ENCODE measurements at regions not wholly inside any gene's neighbourhood (a gene's known extent, or its start where the extent isn't known, plus 50 kb on each side); places are given as distances from the start of the nearest gene placed in this dataset.

DNA sequence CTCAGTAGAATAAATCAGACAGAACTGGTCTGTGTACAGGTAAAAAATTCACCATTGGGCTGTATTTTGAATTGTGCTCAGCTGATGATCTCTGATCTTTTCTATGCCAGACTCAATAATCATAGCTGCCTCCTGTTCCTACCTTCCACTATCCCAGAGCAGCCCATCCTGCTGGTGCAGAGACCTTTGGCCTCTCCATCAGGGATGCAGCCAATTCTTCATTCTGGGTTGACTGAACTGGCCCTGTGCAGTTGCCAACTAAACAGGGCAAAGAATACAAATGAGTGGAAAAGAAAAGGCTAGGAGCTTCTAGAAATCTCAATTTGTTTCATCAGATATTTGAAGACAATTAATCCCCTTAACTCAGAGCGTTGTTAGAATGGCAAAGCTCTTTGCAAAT, 1781.3 kb upstream of the CELF4 start:
- TF ChIP-seq, protein P1, sequence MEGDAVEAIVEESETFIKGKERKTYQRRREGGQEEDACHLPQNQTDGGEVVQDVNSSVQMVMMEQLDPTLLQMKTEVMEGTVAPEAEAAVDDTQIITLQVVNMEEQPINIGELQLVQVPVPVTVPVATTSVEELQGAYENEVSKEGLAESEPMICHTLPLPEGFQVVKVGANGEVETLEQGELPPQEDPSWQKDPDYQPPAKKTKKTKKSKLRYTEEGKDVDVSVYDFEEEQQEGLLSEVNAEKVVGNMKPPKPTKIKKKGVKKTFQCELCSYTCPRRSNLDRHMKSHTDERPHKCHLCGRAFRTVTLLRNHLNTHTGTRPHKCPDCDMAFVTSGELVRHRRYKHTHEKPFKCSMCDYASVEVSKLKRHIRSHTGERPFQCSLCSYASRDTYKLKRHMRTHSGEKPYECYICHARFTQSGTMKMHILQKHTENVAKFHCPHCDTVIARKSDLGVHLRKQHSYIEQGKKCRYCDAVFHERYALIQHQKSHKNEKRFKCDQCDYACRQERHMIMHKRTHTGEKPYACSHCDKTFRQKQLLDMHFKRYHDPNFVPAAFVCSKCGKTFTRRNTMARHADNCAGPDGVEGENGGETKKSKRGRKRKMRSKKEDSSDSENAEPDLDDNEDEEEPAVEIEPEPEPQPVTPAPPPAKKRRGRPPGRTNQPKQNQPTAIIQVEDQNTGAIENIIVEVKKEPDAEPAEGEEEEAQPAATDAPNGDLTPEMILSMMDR (conservative IDR thresholded peaks at IDR 0.05 in 1 of 2, IDR thresholded peaks at IDR 0.05 in 1 of 2; ENCODE audit: extremely low read depth in 1 of 2, insufficient read depth in 1 of 2, low read depth in 1 of 2, low read length in 2 of 2): no peak
- no peak for TF ChIP-seq EZH2 (IDR thresholded peaks at IDR 0.05; ENCODE audit: borderline replicate concordance, low read length)
